Aorta (tissue), 5 donors: ENCODE measurements at regions not wholly inside any gene's neighbourhood (a gene's known extent, or its start where the extent isn't known, plus 50 kb on each side); places are given as distances from the start of the nearest gene placed in this dataset.

Source experiments
- ATAC-seq: fragments of 200-7000 bp; cut with Tn5 transposase; one replicate; pipeline ENCODE4 v1.9.1; 2022; ENCODE audit warnings: moderate library complexity; ENCODE audit not compliant: low FRiP score
- DNase-seq, 2 donors: peaks; one replicate each; pipeline ENCODE4 v3.0.0-alpha.2; 2020
- H3K27ac ChIP-seq, 2 donors: one replicate each; pipeline ENCODE4 v1.5.1; 2013; ENCODE audit warnings: low read length in 2 of 2, mild to moderate bottlenecking in 2 of 2, moderate library complexity in 2 of 2, control low read depth in 1 of 2, inconsistent platforms in 1 of 2, low read depth in 1 of 2
- H3K27me3 ChIP-seq, 2 donors: one replicate each; pipeline ENCODE4 v1.6.1; 2013; ENCODE audit warnings: control low read depth in 1 of 2, low read length in 1 of 2, mild to moderate bottlenecking in 1 of 2, moderate library complexity in 1 of 2; ENCODE audit not compliant: insufficient read depth in 2 of 2, control insufficient read depth in 1 of 2
- H3K36me3 ChIP-seq, 2 donors: one replicate each; pipeline ENCODE4 v1.6.1; 2013; ENCODE audit warnings: control low read depth in 1 of 2, low read length in 1 of 2, mild to moderate bottlenecking in 1 of 2; ENCODE audit not compliant: insufficient read depth in 2 of 2, control insufficient read depth in 1 of 2
- H3K4me1 ChIP-seq, 2 donors: one replicate each; pipeline ENCODE4 v1.6.1; 2013; ENCODE audit warnings: low read length in 2 of 2, control low read depth in 1 of 2, mild to moderate bottlenecking in 1 of 2, moderate library complexity in 1 of 2; ENCODE audit not compliant: insufficient read depth in 2 of 2, control insufficient read depth in 1 of 2
- H3K4me3 ChIP-seq, 2 donors: one replicate each; pipeline ENCODE4 v1.5.1; 2013; ENCODE audit warnings: low read length in 2 of 2, control low read depth in 1 of 2, mild to moderate bottlenecking in 1 of 2
- H3K9me3 ChIP-seq: one replicate; pipeline ENCODE4 v1.6.1; 2013; ENCODE audit warnings: mild to moderate bottlenecking, low read length; ENCODE audit not compliant: control insufficient read depth
- WGBS, 2 donors: extraction: QIAGEN DNeasy Blood & Tissue Kit; methylation state at CpG; one replicate each; pipeline ENCODE4 v1.1.7; 2013; 5-methylcytosine and 5-hydroxymethylcytosine counted together
- intact Hi-C, 2 donors: fragments of 100-400 bp; cut with DNase I; formaldehyde crosslinking; loops; one replicate each; pipeline versions ENCODE4 v1.14.2 to v1.15.0; 2022
- donor health status: healthy with polysubstance abuse.
- donor health status: Bipolar disorder and iron deficiency.
- donor health status: DM: no; HTN: no; CAD: no.
- donor health status: DM: no; HTN: no; CAD: no.
- donor health status: DM: yes; HTN: yes; CAD: no.

- DNase-seq (no peak), ATAC-seq (no peak)
- Histone ChIP-seq H3K9me3 (no peaks in the 10 kb centered on the region), H3K27ac (no peak overlapping the region), H3K27me3 (no peaks in the 10 kb centered on the region), H3K36me3 (no peaks in the 10 kb centered on the region), H3K4me3 (no peak overlapping the region), H3K4me1 (no peaks in the 10 kb centered on the region)
- intact Hi-C loops = no loop called here
- WGBS, 2 donors = 68 to 70% methylated on average over 30 to 31 of the region's 31 CpGs
These were observed 308.4 kb upstream of the MYT1L start for GRCh38 chr2:2639251-2640139.

GRCh38 chr2:2638547-2639220 is 307.6 kb upstream of the MYT1L start:
- intact Hi-C loops = no loop called here
- ATAC-seq = no peak
- Histone ChIP-seq H3K27ac (no peak overlapping the region), H3K36me3 (no peaks in the 10 kb centered on the region), H3K4me1 (no peaks in the 10 kb centered on the region), H3K4me3 (no peak overlapping the region), H3K27me3 (no peaks in the 10 kb centered on the region), H3K9me3 (no peaks in the 10 kb centered on the region)
- no peak for DNase-seq
- 59 to 69% methylated on average over 11 of the region's 11 CpGs for WGBS, 2 donors

- 83 to 87% methylated on average over 5 of the region's 5 CpGs for WGBS, 2 donors
- intact Hi-C loops = no loop called here
These were observed 305.7 kb upstream of the MYT1L start for GRCh38 chr2:2636813-2637212.

GRCh38 chr2:2635025-2635528 is 304.0 kb upstream of the MYT1L start:
- Histone ChIP-seq H3K9me3 (no peaks in the 10 kb centered on the region), H3K27ac (no peak overlapping the region), H3K36me3 (no peaks in the 10 kb centered on the region), H3K4me1 (no peaks in the 10 kb centered on the region), H3K27me3 (no peaks in the 10 kb centered on the region), H3K4me3 (no peak overlapping the region)
- intact Hi-C loops = no loop called here
- ATAC-seq (no peak), DNase-seq (no peak)
- WGBS, 2 donors = 61 to 69% methylated on average over 6 of the region's 6 CpGs

More at GRCh38 chr2:2636813-2637212, 305.7 kb upstream of the MYT1L start:
- H3K36me3 ChIP-seq = no peaks in the 10 kb centered on the region
- no peaks in the 10 kb centered on the region for H3K9me3 ChIP-seq
- no peak for ATAC-seq
- H3K27me3 ChIP-seq = no peaks in the 10 kb centered on the region
- no peak overlapping the region for H3K4me3 ChIP-seq
- DNase-seq = no peak
- H3K4me1 ChIP-seq = no peaks in the 10 kb centered on the region
- H3K27ac ChIP-seq = no peak overlapping the region

- no peak overlapping the region for H3K27ac ChIP-seq
- ATAC-seq = no peak
- no peak for DNase-seq
- intact Hi-C loops = no loop called here
- 65 to 72% methylated on average over 8 of the region's 8 CpGs for WGBS, 2 donors
- no peaks in the 10 kb centered on the region for H3K27me3 ChIP-seq
- H3K4me3 ChIP-seq = no peak overlapping the region
- H3K36me3 ChIP-seq = no peaks in the 10 kb centered on the region
- H3K4me1 ChIP-seq = no peaks in the 10 kb centered on the region
- no peaks in the 10 kb centered on the region for H3K9me3 ChIP-seq
These were observed 301.9 kb upstream of the MYT1L start for GRCh38 chr2:2633017-2633416.

GRCh38 chr2:2623939-2624338 is 292.9 kb upstream of the MYT1L start:
- WGBS, 2 donors = 60 to 82% methylated on average over 6 of the region's 6 CpGs
- Histone ChIP-seq H3K4me3 (no peak overlapping the region), H3K4me1 (no peaks in the 10 kb centered on the region), H3K27me3 (peaks cover 0 to 2% of the 10 kb centered on the region in 2 donors), H3K27ac (no peak overlapping the region), H3K36me3 (no peaks in the 10 kb centered on the region), H3K9me3 (peaks cover 3% of the 10 kb centered on the region)
- DNase-seq = no peak
- intact Hi-C loops = no loop called here
- no peak for ATAC-seq

- H3K4me3 ChIP-seq = no peak overlapping the region
- H3K27me3 ChIP-seq = peaks cover 0 to 2% of the 10 kb centered on the region in 2 donors
- no peaks in the 10 kb centered on the region for H3K4me1 ChIP-seq
- H3K36me3 ChIP-seq = no peaks in the 10 kb centered on the region
- intact Hi-C loops = no loop called here
- ATAC-seq (no peak), DNase-seq (peak in 1 of 2 donors; percentile 58)
- WGBS, 2 donors = 84 to 91% methylated on average over 8 of the region's 8 CpGs
- H3K27ac ChIP-seq = no peak overlapping the region
- peaks cover 3% of the 10 kb centered on the region for H3K9me3 ChIP-seq
These were observed 290.8 kb upstream of the MYT1L start for GRCh38 chr2:2621855-2622254.

GRCh38 chr2:2620604-2621003 is 289.5 kb upstream of the MYT1L start:
- WGBS, 2 donors = 63 to 72% methylated on average over 7 of the region's 7 CpGs
- peaks cover 3% of the 10 kb centered on the region for H3K9me3 ChIP-seq
- peaks cover 0 to 2% of the 10 kb centered on the region in 2 donors for H3K27me3 ChIP-seq
- intact Hi-C loops = no loop called here
- no peak for DNase-seq
- no peak overlapping the region for H3K4me3 ChIP-seq
- no peak overlapping the region for H3K27ac ChIP-seq
- H3K36me3 ChIP-seq = no peaks in the 10 kb centered on the region
- H3K4me1 ChIP-seq = no peaks in the 10 kb centered on the region
- no peak for ATAC-seq
